KMS-11 (cell line): ENCODE measurements at regions not wholly inside any gene's neighbourhood (a gene's known extent, or its start where the extent isn't known, plus 50 kb on each side); places are given as distances from the start of the nearest gene placed in this dataset.
"Not testable (repeated sequence)": the region's sequence is repeated elsewhere in the genome, so short reads cannot be mapped to it uniquely, and the experiment has no call there.

Source experiments
- H2AFZ ChIP-seq: fragments of 200-600 bp; sonication (generic); 2 replicates; pipeline ENCODE4 v1.6.1; 2016; ENCODE audit warnings: antibody characterized with exemption, mixed run types, low read depth
- H3K27ac ChIP-seq: fragments of 200-600 bp; sonication (generic); 2 replicates; pipeline ENCODE4 v1.6.1; 2016; ENCODE audit warnings: mild to moderate bottlenecking, mixed run types
- H3K27me3 ChIP-seq: fragments of 200-600 bp; sonication (generic); 2 replicates; pipeline ENCODE4 v1.6.1; 2017; ENCODE audit warnings: mild to moderate bottlenecking, low read depth, mixed run types, moderate library complexity; ENCODE audit not compliant: insufficient read depth
- H3K36me3 ChIP-seq: fragments of 200-600 bp; sonication (generic); 2 replicates; pipeline ENCODE4 v1.6.1; 2017; ENCODE audit warnings: mild to moderate bottlenecking, mixed run types; ENCODE audit not compliant: insufficient read depth
- H3K4me1 ChIP-seq: fragments of 200-600 bp; sonication (generic); 2 replicates; pipeline ENCODE4 v1.6.1; 2016; ENCODE audit warnings: mild to moderate bottlenecking, low read depth, mixed run types; ENCODE audit not compliant: poor library complexity, severe bottlenecking
- H3K4me2 ChIP-seq: fragments of 200-600 bp; sonication (generic); 2 replicates; pipeline ENCODE4 v1.7.0; 2016; ENCODE audit warnings: mild to moderate bottlenecking, mixed run types
- H3K4me3 ChIP-seq: fragments of 200-600 bp; sonication (generic); IDR thresholded peaks from 2 replicates; pipeline ENCODE4 v1.6.1; 2017; ENCODE audit warnings: low read depth, low read length, mixed read lengths; ENCODE audit not compliant: insufficient read depth
- H3K79me2 ChIP-seq: fragments of 200-600 bp; sonication (generic); 2 replicates; pipeline ENCODE4 v1.6.1; 2016; ENCODE audit warnings: low read depth, mixed run types; ENCODE audit not compliant: insufficient read depth
- H3K9ac ChIP-seq: fragments of 200-600 bp; sonication (generic); 2 replicates; pipeline ENCODE4 v1.6.1; 2016; ENCODE audit warnings: mild to moderate bottlenecking, mixed run types
- H4K20me1 ChIP-seq: fragments of 200-600 bp; sonication (generic); 2 replicates; pipeline ENCODE4 v1.6.1; 2016; ENCODE audit warnings: mild to moderate bottlenecking, mixed run types; ENCODE audit not compliant: insufficient read depth
- TF ChIP-seq, protein P1 (sequence below): fragments of 200-600 bp; sonication (generic); conservative IDR thresholded peaks from 2 replicates; pipeline ENCODE4 v1.6.1; 2017; ENCODE audit warnings: low read depth, mild to moderate bottlenecking, antibody characterized with exemption, low read length, moderate library complexity, mixed read lengths

DNA sequence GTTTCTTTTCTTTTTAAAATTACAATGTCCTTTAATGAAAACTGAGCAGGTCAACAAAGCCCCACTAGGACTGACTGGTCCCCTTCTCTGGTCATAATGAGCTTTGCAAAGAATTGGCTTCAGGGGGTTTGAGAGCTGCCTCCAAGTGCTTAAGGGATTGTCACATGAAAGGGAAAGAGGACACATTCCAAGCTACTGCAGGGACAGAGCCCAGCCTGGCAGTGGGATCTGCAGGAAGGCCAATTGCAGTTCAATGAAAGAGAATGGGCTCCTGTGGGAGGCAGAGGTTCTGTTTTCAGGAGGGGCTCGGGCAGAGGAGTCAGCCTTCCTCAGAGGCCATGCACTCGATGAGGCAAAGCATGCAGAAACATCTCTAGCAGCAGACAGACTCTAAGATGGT lies 84.1 kb upstream of the ACKR3 start:
- Histone ChIP-seq H3K27ac (no peak overlapping the region), H3K4me1 (no peaks in the 10 kb centered on the region), H3K36me3 (no peaks in the 10 kb centered on the region), H3K79me2 (no peaks in the 10 kb centered on the region), H4K20me1 (no peaks in the 10 kb centered on the region), H3K4me3 (no peak overlapping the region), H3K27me3 (no peaks in the 10 kb centered on the region), H3K4me2 (no peak overlapping the region), H2AFZ (no peak overlapping the region), H3K9ac (no peak overlapping the region)
- TF ChIP-seq, protein P1, sequence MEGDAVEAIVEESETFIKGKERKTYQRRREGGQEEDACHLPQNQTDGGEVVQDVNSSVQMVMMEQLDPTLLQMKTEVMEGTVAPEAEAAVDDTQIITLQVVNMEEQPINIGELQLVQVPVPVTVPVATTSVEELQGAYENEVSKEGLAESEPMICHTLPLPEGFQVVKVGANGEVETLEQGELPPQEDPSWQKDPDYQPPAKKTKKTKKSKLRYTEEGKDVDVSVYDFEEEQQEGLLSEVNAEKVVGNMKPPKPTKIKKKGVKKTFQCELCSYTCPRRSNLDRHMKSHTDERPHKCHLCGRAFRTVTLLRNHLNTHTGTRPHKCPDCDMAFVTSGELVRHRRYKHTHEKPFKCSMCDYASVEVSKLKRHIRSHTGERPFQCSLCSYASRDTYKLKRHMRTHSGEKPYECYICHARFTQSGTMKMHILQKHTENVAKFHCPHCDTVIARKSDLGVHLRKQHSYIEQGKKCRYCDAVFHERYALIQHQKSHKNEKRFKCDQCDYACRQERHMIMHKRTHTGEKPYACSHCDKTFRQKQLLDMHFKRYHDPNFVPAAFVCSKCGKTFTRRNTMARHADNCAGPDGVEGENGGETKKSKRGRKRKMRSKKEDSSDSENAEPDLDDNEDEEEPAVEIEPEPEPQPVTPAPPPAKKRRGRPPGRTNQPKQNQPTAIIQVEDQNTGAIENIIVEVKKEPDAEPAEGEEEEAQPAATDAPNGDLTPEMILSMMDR: no peak

DNA sequence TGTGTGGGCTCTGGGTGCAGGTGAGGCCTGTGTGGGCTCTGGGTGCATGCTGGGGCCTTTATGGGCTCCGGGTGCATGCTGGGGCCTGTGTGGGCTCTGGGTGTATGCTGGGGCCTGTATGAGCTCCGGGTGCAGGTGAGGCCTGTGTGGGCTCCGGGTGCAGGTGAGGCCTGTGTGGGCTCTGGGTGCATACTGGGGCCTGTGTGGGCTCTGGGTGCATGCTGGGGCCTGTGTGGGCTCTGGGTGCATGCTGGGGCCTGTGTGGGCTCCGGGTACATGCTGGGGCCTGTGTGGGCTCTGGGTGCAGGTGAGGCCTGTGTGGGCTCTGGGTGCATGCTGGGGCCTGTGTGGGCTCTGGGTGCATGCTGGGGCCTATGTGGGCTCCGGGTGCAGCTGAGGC lies 80.5 kb upstream of the ACKR3 start:
- not testable (repeated sequence) for H3K4me1 ChIP-seq, H3K79me2 ChIP-seq, H3K9ac ChIP-seq, H3K36me3 ChIP-seq, H2AFZ ChIP-seq, H3K27ac ChIP-seq, H3K4me3 ChIP-seq, H4K20me1 ChIP-seq, H3K27me3 ChIP-seq, H3K4me2 ChIP-seq

DNA sequence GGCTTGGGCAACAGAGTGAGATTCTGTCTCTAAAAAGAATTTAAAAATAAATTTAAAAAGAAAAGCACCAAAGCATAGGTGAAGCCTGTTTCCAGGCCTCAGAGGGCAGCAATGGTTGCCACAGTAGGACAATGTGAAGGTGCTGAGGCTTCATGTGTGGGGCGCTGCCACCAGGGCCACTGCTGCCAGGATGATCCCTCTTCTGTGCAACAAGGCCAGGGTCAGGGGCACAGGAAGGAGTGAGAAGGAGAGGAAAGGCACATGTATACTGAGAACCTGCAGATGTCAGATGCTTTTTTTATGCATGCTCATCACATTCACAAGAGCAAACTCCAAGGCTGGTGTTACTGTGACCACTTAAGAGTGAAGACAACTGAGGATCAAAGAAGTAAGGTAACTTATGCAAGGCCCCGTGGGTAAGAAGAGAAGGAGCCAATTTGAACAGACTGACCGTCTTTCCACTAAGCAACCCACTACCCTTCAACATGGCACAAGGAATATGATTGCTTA lies 79.7 kb upstream of the ACKR3 start:
- H2AFZ ChIP-seq: no peak overlapping the region
- TF ChIP-seq, protein P1: no peak
- no peaks in the 10 kb centered on the region for H3K79me2 ChIP-seq
- no peaks in the 10 kb centered on the region for H3K27me3 ChIP-seq
- no peaks in the 10 kb centered on the region for H4K20me1 ChIP-seq
- H3K4me2 ChIP-seq: no peak overlapping the region
- H3K4me3 ChIP-seq: no peak overlapping the region
- H3K9ac ChIP-seq: no peak overlapping the region
- no peaks in the 10 kb centered on the region for H3K4me1 ChIP-seq
- H3K36me3 ChIP-seq: no peaks in the 10 kb centered on the region
- H3K27ac ChIP-seq: no peak overlapping the region

DNA sequence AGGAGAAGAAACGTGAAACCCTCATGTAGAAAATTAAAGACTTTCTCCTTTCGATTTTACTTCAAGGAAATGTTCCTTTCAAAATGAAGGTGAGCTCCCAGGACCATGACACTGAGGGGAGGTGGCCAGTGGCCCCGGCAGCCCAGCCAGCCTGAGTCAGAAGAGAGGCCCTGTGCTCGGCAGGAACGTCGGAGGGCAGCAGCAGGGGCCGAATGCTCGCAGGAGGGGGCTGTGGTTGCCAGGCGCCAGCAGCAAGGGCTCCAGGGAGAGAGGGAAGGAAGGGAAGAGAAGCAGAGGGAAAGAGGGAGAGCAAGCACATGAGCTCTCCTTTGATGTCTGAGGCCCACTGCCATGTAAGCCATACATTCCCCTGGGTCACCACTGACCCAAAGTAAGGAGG lies 73.3 kb upstream of the ACKR3 start:
- Histone ChIP-seq H2AFZ (no peak overlapping the region), H3K9ac (no peak overlapping the region), H3K27me3 (no peaks in the 10 kb centered on the region), H3K36me3 (no peaks in the 10 kb centered on the region), H3K4me3 (no peak overlapping the region), H3K4me1 (no peaks in the 10 kb centered on the region), H3K27ac (no peak overlapping the region), H3K79me2 (no peaks in the 10 kb centered on the region), H4K20me1 (no peaks in the 10 kb centered on the region), H3K4me2 (no peak overlapping the region)
- TF ChIP-seq, protein P1: no peak

DNA sequence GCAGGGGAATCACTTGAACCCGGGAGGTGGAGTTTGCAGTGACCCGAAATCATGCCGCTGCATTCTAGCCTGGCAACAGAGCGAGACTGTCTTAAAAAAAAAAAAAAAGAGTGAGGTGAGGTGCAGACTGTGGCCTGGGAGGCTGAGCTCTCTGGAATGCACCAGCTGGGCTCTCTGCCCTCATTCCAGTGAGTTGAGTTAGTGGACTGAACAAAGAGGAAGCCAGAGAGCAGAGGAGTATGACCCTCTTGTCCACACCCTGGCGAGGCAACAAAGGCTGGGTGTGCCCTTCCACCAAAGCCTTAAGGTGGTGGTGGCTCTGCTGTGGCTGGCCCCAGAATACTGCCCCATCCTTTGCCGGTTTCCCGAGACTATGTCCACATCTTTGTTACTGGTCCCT lies 71.3 kb upstream of the ACKR3 start:
- H3K4me3 ChIP-seq: no peak overlapping the region
- TF ChIP-seq, protein P1: no peak
- no peaks in the 10 kb centered on the region for H3K4me1 ChIP-seq
- no peak overlapping the region for H3K4me2 ChIP-seq
- H3K9ac ChIP-seq: no peak overlapping the region
- no peaks in the 10 kb centered on the region for H3K79me2 ChIP-seq
- H3K27ac ChIP-seq: no peak overlapping the region
- H4K20me1 ChIP-seq: no peaks in the 10 kb centered on the region
- no peaks in the 10 kb centered on the region for H3K36me3 ChIP-seq
- H3K27me3 ChIP-seq: no peaks in the 10 kb centered on the region
- no peak overlapping the region for H2AFZ ChIP-seq
